GM12878 (cell line): ENCODE measurements at regions not wholly inside any gene's neighbourhood (a gene's known extent, or its start where the extent isn't known, plus 50 kb on each side); places are given as distances from the start of the nearest gene placed in this dataset.
"Not testable (repeated sequence)": the region's sequence is repeated elsewhere in the genome, so short reads cannot be mapped to it uniquely, and the experiment has no call there.

Experiments used
- ATF2 ChIP-seq: IDR thresholded peaks from 2 replicates; pipeline ENCODE4 v1.6.1; 2012; ENCODE audit warnings: low read length, inconsistent platforms
- EP300 ChIP-seq, 2 experiments: fragments of 150-350 bp in 1 of 2; IDR thresholded peaks; 2 replicates each; pipeline ENCODE4 v1.6.1; 2011 to 2012; ENCODE audit warnings: low read depth in 2 of 2, low read length in 2 of 2, borderline replicate concordance in 1 of 2, improper control_type of control experiment in 1 of 2, inconsistent platforms in 1 of 2; ENCODE audit not compliant: control insufficient read depth in 1 of 2
- EZH2 ChIP-seq: IDR thresholded peaks from 2 replicates; pipeline ENCODE4 v1.6.1; 2012; ENCODE audit warnings: low read depth, mild to moderate bottlenecking, control low read depth, inconsistent platforms, low read length, borderline replicate concordance; ENCODE audit not compliant: control insufficient read depth
- FOXK2 ChIP-seq: fragments of 450-650 bp; IDR thresholded peaks from 2 replicates; pipeline ENCODE4 v1.6.1; 2017; ENCODE audit warnings: mild to moderate bottlenecking, moderate library complexity
- POLR2A ChIP-seq: IDR thresholded peaks from 2 replicates; pipeline ENCODE4 v1.6.1; 2011; ENCODE audit warnings: low read depth, mild to moderate bottlenecking, low read length
- POLR2AphosphoS5 ChIP-seq: IDR thresholded peaks from 2 replicates; pipeline ENCODE4 v1.6.1; 2011; ENCODE audit warnings: mild to moderate bottlenecking, low read length, inconsistent platforms
- ZNF384 ChIP-seq: IDR thresholded peaks from 2 replicates; pipeline ENCODE4 v1.6.1; 2012; ENCODE audit warnings: low read depth, mild to moderate bottlenecking, low read length, improper control_type of control experiment, borderline replicate concordance
- TF ChIP-seq, protein P1 (sequence below), 3 experiments: IDR thresholded peaks in 2 of 3; conservative IDR thresholded peaks in 1 of 3; 2 replicates each; pipeline ENCODE4 v1.5.1; 2011; ENCODE audit warnings: low read depth in 3 of 3, low read length in 3 of 3, mild to moderate bottlenecking in 3 of 3, control low read depth in 2 of 3, moderate library complexity in 2 of 3, inconsistent platforms in 1 of 3, mixed read lengths in 1 of 3; ENCODE audit not compliant: control insufficient read depth in 2 of 3, insufficient read depth in 1 of 3; ENCODE audit errors: extremely low read depth in 1 of 3
- TF ChIP-seq, protein P2 (sequence below): fragments of 450-650 bp; formaldehyde crosslinking; IDR thresholded peaks from 2 replicates; pipeline ENCODE4 v1.4.0; 2020; ENCODE audit warnings: mild to moderate bottlenecking, moderate library complexity
- TF ChIP-seq, protein P3 (sequence below): IDR thresholded peaks from 2 replicates; pipeline ENCODE4 v1.6.1; 2011; ENCODE audit warnings: mild to moderate bottlenecking, low read depth, low read length, moderate library complexity; ENCODE audit not compliant: insufficient replicate concordance

GRCh38 chr9:67155218-67155617, 162.9 kb upstream of the SPATA31A3 start:
- TF ChIP-seq, protein P1, sequence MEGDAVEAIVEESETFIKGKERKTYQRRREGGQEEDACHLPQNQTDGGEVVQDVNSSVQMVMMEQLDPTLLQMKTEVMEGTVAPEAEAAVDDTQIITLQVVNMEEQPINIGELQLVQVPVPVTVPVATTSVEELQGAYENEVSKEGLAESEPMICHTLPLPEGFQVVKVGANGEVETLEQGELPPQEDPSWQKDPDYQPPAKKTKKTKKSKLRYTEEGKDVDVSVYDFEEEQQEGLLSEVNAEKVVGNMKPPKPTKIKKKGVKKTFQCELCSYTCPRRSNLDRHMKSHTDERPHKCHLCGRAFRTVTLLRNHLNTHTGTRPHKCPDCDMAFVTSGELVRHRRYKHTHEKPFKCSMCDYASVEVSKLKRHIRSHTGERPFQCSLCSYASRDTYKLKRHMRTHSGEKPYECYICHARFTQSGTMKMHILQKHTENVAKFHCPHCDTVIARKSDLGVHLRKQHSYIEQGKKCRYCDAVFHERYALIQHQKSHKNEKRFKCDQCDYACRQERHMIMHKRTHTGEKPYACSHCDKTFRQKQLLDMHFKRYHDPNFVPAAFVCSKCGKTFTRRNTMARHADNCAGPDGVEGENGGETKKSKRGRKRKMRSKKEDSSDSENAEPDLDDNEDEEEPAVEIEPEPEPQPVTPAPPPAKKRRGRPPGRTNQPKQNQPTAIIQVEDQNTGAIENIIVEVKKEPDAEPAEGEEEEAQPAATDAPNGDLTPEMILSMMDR (IDR thresholded peaks at IDR 0.05 in 2 of 3, conservative IDR thresholded peaks at IDR 0.05 in 1 of 3; ENCODE audit: control insufficient read depth in 2 of 3, extremely low read depth in 1 of 3, insufficient read depth in 1 of 3, low read depth in 3 of 3, low read length in 3 of 3) = not testable (repeated sequence)
- TF ChIP-seq ATF2; EZH2; POLR2A; FOXK2; ZNF384; EP300 (IDR thresholded peaks at IDR 0.05; ENCODE audit: borderline replicate concordance in 1 of 2, control insufficient read depth in 1 of 2, low read depth in 2 of 2, low read length in 2 of 2); POLR2AphosphoS5: not testable (repeated sequence)
- TF ChIP-seq, protein P2, sequence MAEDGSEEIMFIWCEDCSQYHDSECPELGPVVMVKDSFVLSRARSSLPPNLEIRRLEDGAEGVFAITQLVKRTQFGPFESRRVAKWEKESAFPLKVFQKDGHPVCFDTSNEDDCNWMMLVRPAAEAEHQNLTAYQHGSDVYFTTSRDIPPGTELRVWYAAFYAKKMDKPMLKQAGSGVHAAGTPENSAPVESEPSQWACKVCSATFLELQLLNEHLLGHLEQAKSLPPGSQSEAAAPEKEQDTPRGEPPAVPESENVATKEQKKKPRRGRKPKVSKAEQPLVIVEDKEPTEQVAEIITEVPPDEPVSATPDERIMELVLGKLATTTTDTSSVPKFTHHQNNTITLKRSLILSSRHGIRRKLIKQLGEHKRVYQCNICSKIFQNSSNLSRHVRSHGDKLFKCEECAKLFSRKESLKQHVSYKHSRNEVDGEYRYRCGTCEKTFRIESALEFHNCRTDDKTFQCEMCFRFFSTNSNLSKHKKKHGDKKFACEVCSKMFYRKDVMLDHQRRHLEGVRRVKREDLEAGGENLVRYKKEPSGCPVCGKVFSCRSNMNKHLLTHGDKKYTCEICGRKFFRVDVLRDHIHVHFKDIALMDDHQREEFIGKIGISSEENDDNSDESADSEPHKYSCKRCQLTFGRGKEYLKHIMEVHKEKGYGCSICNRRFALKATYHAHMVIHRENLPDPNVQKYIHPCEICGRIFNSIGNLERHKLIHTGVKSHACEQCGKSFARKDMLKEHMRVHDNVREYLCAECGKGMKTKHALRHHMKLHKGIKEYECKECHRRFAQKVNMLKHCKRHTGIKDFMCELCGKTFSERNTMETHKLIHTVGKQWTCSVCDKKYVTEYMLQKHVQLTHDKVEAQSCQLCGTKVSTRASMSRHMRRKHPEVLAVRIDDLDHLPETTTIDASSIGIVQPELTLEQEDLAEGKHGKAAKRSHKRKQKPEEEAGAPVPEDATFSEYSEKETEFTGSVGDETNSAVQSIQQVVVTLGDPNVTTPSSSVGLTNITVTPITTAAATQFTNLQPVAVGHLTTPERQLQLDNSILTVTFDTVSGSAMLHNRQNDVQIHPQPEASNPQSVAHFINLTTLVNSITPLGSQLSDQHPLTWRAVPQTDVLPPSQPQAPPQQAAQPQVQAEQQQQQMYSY (CRISPR knock-in tag) = not testable (repeated sequence)
- TF ChIP-seq, protein P3, sequence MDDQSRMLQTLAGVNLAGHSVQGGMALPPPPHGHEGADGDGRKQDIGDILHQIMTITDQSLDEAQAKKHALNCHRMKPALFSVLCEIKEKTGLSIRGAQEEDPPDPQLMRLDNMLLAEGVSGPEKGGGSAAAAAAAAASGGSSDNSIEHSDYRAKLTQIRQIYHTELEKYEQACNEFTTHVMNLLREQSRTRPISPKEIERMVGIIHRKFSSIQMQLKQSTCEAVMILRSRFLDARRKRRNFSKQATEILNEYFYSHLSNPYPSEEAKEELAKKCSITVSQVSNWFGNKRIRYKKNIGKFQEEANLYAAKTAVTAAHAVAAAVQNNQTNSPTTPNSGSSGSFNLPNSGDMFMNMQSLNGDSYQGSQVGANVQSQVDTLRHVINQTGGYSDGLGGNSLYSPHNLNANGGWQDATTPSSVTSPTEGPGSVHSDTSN = not testable (repeated sequence)
